SU-DHL-6 (cell line): ENCODE measurements at regions not wholly inside any gene's neighbourhood (a gene's known extent, or its start where the extent isn't known, plus 50 kb on each side); places are given as distances from the start of the nearest gene placed in this dataset.

Source experiments
- EZH2phosphoT487 ChIP-seq: fragments of 200-600 bp; sonication (generic), shearing (Covaris generic); conservative IDR thresholded peaks from 2 replicates; pipeline ENCODE4 v1.6.1; 2018; ENCODE audit warnings: mild to moderate bottlenecking, antibody characterized with exemption, low read length, moderate library complexity, mixed read lengths
- TF ChIP-seq, protein P1 (sequence below): fragments of 200-600 bp; sonication (generic); IDR thresholded peaks from one replicate; pipeline ENCODE4 v1.5.1; 2017; ENCODE audit warnings: antibody characterized with exemption, mild to moderate bottlenecking, low read length, moderate library complexity; ENCODE audit not compliant: insufficient read depth, poor library complexity, severe bottlenecking

DNA sequence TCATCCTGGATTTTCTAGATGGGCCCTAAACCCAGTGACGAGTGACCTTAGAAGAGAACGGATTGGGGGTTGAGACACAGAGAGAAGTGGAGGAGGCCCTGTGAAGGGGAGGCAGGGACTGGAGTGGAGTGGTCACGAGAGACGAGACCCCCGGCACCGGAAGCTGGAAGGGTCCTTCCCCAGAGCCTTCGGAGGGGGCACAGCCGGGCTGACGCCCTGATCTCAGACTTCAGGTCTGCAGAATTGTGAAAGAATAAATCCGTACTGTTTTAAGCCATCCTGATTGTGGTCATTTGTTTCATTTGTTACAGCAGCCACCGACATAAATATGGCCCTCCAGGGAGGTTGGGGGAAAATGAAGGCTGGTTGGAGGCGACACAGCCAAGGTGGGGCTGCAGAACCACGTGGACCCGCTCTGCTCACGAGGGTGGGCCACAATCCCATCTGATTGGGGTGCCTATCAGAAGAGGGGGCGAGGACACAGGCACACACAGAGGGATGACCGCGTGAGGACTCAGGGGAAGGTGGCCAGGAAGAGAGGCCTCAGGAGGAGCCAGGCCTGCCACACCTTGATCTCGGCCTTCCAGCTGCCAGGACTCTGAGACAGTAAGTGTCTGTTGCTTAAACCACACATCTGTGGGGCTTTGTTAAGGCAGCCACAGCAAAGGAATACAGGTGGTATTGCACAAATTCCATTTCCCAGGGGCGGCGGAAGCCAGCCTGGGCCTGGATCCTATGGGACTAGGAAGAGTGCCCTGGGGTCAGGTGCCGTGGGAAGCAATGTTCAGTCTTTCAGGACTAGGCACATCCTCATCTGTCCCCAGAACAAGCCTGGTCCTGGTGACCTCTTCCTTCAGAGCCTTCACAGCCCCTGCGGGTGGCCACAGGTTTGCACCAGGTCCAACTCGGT, 73.3 kb upstream of the SHANK2 start:
- TF ChIP-seq, protein P1, sequence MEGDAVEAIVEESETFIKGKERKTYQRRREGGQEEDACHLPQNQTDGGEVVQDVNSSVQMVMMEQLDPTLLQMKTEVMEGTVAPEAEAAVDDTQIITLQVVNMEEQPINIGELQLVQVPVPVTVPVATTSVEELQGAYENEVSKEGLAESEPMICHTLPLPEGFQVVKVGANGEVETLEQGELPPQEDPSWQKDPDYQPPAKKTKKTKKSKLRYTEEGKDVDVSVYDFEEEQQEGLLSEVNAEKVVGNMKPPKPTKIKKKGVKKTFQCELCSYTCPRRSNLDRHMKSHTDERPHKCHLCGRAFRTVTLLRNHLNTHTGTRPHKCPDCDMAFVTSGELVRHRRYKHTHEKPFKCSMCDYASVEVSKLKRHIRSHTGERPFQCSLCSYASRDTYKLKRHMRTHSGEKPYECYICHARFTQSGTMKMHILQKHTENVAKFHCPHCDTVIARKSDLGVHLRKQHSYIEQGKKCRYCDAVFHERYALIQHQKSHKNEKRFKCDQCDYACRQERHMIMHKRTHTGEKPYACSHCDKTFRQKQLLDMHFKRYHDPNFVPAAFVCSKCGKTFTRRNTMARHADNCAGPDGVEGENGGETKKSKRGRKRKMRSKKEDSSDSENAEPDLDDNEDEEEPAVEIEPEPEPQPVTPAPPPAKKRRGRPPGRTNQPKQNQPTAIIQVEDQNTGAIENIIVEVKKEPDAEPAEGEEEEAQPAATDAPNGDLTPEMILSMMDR = no peak
- TF ChIP-seq EZH2phosphoT487 = no peak
